ENCODE measurements at regions not wholly inside any gene's neighbourhood (a gene's known extent, or its start where the extent isn't known, plus 50 kb on each side); places are given as distances from the start of the nearest gene placed in this dataset.

GRCh38 chrX:80098038-80098437 lies 83.5 kb downstream of the TBX22 start:
- Mint-ChIP-seq H3K27me3 (no peaks in the 10 kb centered on the region), H3K4me1 (no peaks in the 10 kb centered on the region), H3K9me3 (ENCODE audit: insufficient read depth) (no peaks in the 10 kb centered on the region), H3K4me3 (no peak overlapping the region), H3K27ac (no peak overlapping the region)
- no peaks in the 10 kb centered on the region for H3K9me3 ChIP-seq (ENCODE audit: control extremely low read depth in 1 of 3, control insufficient read depth in 2 of 3, insufficient read depth in 1 of 3, low read length in 2 of 3)
- H3K36me3 ChIP-seq (replicated peaks in 1 of 2; ENCODE audit: control extremely low read depth in 1 of 2, control insufficient read depth in 1 of 2, extremely low read depth in 1 of 2, insufficient read depth in 2 of 2, low read length in 1 of 2), result no peaks in the 10 kb centered on the region
- H3K4me1 ChIP-seq (ENCODE audit: control insufficient read depth in 2 of 2, insufficient read depth in 2 of 2, low read length in 2 of 2), result no peaks in the 10 kb centered on the region
- no peak for TF ChIP-seq CTCF (IDR thresholded peaks at IDR 0.05)
- no peak for TF ChIP-seq EZH2 (IDR thresholded peaks at IDR 0.05; ENCODE audit: borderline replicate concordance, insufficient read depth, low read depth, low read length, poor library complexity, severe bottlenecking)
- CTCF ChIA-PET, result no interaction called here
- no peak overlapping the region for H3K27ac ChIP-seq (ENCODE audit: low read length in 2 of 2)
- no peaks in the 10 kb centered on the region for H3K27me3 ChIP-seq (replicated peaks in 1 of 4; ENCODE audit: control extremely low read depth in 1 of 4, control insufficient read depth in 3 of 4, insufficient read depth in 4 of 4, low read length in 3 of 4)
- H3K4me3 ChIP-seq (ENCODE audit: control extremely low read depth in 1 of 5, extremely low read depth in 1 of 5, insufficient read depth in 1 of 5, low read depth in 2 of 5, low read length in 4 of 5), result no peak overlapping the region
- POLR2A ChIA-PET, result no interaction called here
- ATAC-seq (ENCODE audit: low read depth) (no peak), DNase-seq (no peak)
- H4K20me1 ChIP-seq (ENCODE audit: control insufficient read depth, insufficient read depth, low read length, poor library complexity, severe bottlenecking), result no peaks in the 10 kb centered on the region
- intact Hi-C loops (cut with micrococcal nuclease), result no loop called here
- no peak overlapping the region for H3K9ac ChIP-seq (ENCODE audit: low read length)
- H3K4me2 ChIP-seq (replicated peaks; ENCODE audit: low read depth, low read length, poor library complexity, severe bottlenecking), result no peak overlapping the region
- no peaks in the 10 kb centered on the region for H3K79me2 ChIP-seq (ENCODE audit: control insufficient read depth, insufficient read depth, low read length)
- H2AFZ ChIP-seq (ENCODE audit: insufficient read depth, low read depth, low read length, poor library complexity, severe bottlenecking), result no peak overlapping the region
- WGBS (ENCODE audit: insufficient coverage), result no CpG with 5 or more reads among the region's 2 CpGs

DNA sequence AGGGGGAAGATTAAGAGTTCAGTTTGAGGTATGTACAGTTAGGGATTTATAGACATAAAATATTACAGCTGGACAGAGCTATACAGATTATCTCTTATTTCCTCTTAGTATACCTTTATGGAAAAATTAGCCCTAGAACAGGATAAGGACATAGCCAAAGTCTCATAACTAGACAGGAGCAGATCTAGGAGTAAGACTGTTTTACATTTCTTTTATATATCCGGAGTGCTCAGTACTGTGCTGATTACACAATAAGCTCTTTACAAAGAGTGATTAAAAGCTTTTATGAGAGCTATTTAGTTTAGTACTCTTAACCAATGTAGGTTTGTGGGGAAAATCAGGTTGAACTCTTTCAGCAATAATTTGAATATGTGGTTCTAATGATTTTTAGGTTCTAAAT lies 105.8 kb downstream of the TBX22 start:
- DNase-seq (no peak), ATAC-seq (ENCODE audit: low read depth) (no peak)
- Mint-ChIP-seq H3K27ac (no peak overlapping the region), H3K4me1 (no peaks in the 10 kb centered on the region), H3K4me3 (no peak overlapping the region), H3K27me3 (no peaks in the 10 kb centered on the region), H3K9me3 (ENCODE audit: insufficient read depth) (no peaks in the 10 kb centered on the region)
- Histone ChIP-seq H3K36me3 (replicated peaks in 1 of 2; ENCODE audit: control extremely low read depth in 1 of 2, control insufficient read depth in 1 of 2, extremely low read depth in 1 of 2, insufficient read depth in 2 of 2, low read length in 1 of 2) (no peaks in the 10 kb centered on the region), H3K27ac (ENCODE audit: low read length in 2 of 2) (no peak overlapping the region), H3K9me3 (ENCODE audit: control extremely low read depth in 1 of 3, control insufficient read depth in 2 of 3, insufficient read depth in 1 of 3, low read length in 2 of 3) (no peaks in the 10 kb centered on the region), H3K4me3 (ENCODE audit: control extremely low read depth in 1 of 5, extremely low read depth in 1 of 5, insufficient read depth in 1 of 5, low read depth in 2 of 5, low read length in 4 of 5) (no peak overlapping the region), H3K4me2 (replicated peaks; ENCODE audit: low read depth, low read length, poor library complexity, severe bottlenecking) (no peak overlapping the region), H3K4me1 (ENCODE audit: control insufficient read depth in 2 of 2, insufficient read depth in 2 of 2, low read length in 2 of 2) (no peaks in the 10 kb centered on the region), H3K9ac (ENCODE audit: low read length) (no peak overlapping the region), H4K20me1 (ENCODE audit: control insufficient read depth, insufficient read depth, low read length, poor library complexity, severe bottlenecking) (no peaks in the 10 kb centered on the region), H3K79me2 (ENCODE audit: control insufficient read depth, insufficient read depth, low read length) (no peaks in the 10 kb centered on the region), H2AFZ (ENCODE audit: insufficient read depth, low read depth, low read length, poor library complexity, severe bottlenecking) (no peak overlapping the region), H3K27me3 (replicated peaks in 1 of 4; ENCODE audit: control extremely low read depth in 1 of 4, control insufficient read depth in 3 of 4, insufficient read depth in 4 of 4, low read length in 3 of 4) (no peaks in the 10 kb centered on the region)
- no CpG with 5 or more reads among the region's 1 CpG for WGBS (ENCODE audit: insufficient coverage)
- TF ChIP-seq CTCF (IDR thresholded peaks at IDR 0.05) (no peak), EZH2 (IDR thresholded peaks at IDR 0.05; ENCODE audit: borderline replicate concordance, insufficient read depth, low read depth, low read length, poor library complexity, severe bottlenecking) (no peak)
- intact Hi-C loops (cut with micrococcal nuclease), result no loop called here
- ChIA-PET POLR2A (no interaction called here), CTCF (no interaction called here)
